GM23248 (cell line): ENCODE measurements at regions not wholly inside any gene's neighbourhood (a gene's known extent, or its start where the extent isn't known, plus 50 kb on each side); places are given as distances from the start of the nearest gene placed in this dataset.

Source experiments
- DNase-seq: peaks from one replicate; pipeline ENCODE4 v3.0.0-alpha.2; 2015
- H2AFZ ChIP-seq: fragments of 200-600 bp; sonication (generic); 2 replicates; pipeline ENCODE4 v1.6.1; 2016; ENCODE audit warnings: antibody characterized with exemption
- H3F3A ChIP-seq: fragments of 200-600 bp; sonication (generic); 2 replicates; pipeline ENCODE4 v1.6.1; 2016; ENCODE audit warnings: mild to moderate bottlenecking, antibody characterized with exemption, mixed run types; ENCODE audit not compliant: insufficient read depth
- H3K27ac ChIP-seq: fragments of 200-600 bp; sonication (generic); 2 replicates; pipeline ENCODE4 v1.5.1; 2016; ENCODE audit warnings: mild to moderate bottlenecking
- H3K27me3 ChIP-seq: fragments of 200-600 bp; sonication (generic); replicated peaks from 2 replicates; pipeline ENCODE4 v1.6.1; 2016; ENCODE audit warnings: mild to moderate bottlenecking; ENCODE audit not compliant: insufficient read depth
- H3K36me3 ChIP-seq: fragments of 200-600 bp; sonication (generic); 2 replicates; pipeline ENCODE4 v1.6.1; 2016; ENCODE audit warnings: low read depth, mild to moderate bottlenecking
- H3K4me1 ChIP-seq: fragments of 200-600 bp; sonication (generic); 2 replicates; pipeline ENCODE4 v1.6.1; 2016; ENCODE audit warnings: mild to moderate bottlenecking; ENCODE audit not compliant: insufficient read depth
- H3K4me2 ChIP-seq: fragments of 200-600 bp; sonication (generic); one replicate; pipeline ENCODE4 v1.6.1; 2016; ENCODE audit warnings: mild to moderate bottlenecking; ENCODE audit not compliant: unreplicated experiment
- H3K4me3 ChIP-seq: fragments of 200-600 bp; sonication (generic); 2 replicates; pipeline ENCODE4 v1.5.1; 2016; ENCODE audit warnings: mild to moderate bottlenecking
- H3K79me2 ChIP-seq: fragments of 200-600 bp; sonication (generic); 2 replicates; pipeline ENCODE4 v1.6.1; 2016; ENCODE audit warnings: mild to moderate bottlenecking; ENCODE audit not compliant: insufficient read depth
- H3K9ac ChIP-seq: fragments of 200-600 bp; sonication (generic); 2 replicates; pipeline ENCODE4 v1.6.1; 2016; ENCODE audit warnings: mild to moderate bottlenecking
- H3K9me2 ChIP-seq: fragments of 200-600 bp; sonication (generic); 2 replicates; pipeline ENCODE4 v1.6.1; 2016; ENCODE audit warnings: mixed run types, mild to moderate bottlenecking, moderate library complexity; ENCODE audit not compliant: insufficient read depth
- H3K9me3 ChIP-seq: fragments of 200-600 bp; sonication (generic); one replicate; pipeline ENCODE4 v1.6.1; 2017; ENCODE audit warnings: low read depth
- H4K20me1 ChIP-seq: fragments of 200-600 bp; sonication (generic); 2 replicates; pipeline ENCODE4 v1.6.0; 2016; ENCODE audit not compliant: insufficient read depth
- EZH2 ChIP-seq: fragments of 200-600 bp; sonication (generic); IDR thresholded peaks from 2 replicates; pipeline ENCODE4 v1.6.1; 2018; ENCODE audit warnings: antibody characterized with exemption, mild to moderate bottlenecking; ENCODE audit not compliant: insufficient read depth, poor library complexity, severe bottlenecking
- EZH2phosphoT487 ChIP-seq: fragments of 200-600 bp; sonication (generic); IDR thresholded peaks from 2 replicates; pipeline ENCODE4 v1.6.1; 2018; ENCODE audit warnings: antibody characterized with exemption, moderate library complexity, mild to moderate bottlenecking, low read depth; ENCODE audit not compliant: insufficient read depth
- WGBS, 2 experiments: methylation state at CpG; one replicate each; pipeline ENCODE4 v1.1.6; 2015 to 2017; ENCODE audit warnings: low lambda C conversion rate in 2 of 2, low coverage in 1 of 2; ENCODE audit errors: missing lambda C conversion rate in 2 of 2; 5-methylcytosine and 5-hydroxymethylcytosine counted together
- in situ Hi-C: fragments of 300-500 bp; cut with MboI; formaldehyde crosslinking; loops from 2 replicates; pipeline ENCODE4 v1.15.0; 2020

DNA sequence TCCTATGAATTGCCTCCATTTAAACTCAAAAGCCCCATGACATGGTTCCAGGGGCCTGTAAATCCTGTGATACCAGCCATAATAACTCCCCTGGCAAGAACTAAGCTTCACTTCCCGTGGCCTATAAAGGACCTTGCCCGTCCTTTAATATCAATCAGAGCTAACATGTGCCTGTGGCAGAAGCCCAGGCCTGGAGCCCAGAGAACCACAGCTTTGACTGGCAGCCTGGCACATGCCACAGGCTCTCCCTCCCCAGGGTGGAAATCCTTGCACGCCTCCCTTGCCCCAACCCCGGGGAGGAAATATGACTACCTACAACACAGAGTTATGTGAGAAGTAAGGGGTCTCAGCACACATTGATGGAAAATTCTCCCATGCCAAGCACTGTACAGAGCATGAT is 287.4 kb downstream of the RAB28 start:
- no peak overlapping the region for H3K27ac ChIP-seq
- in situ Hi-C loops = no loop called here
- H3F3A ChIP-seq = no peaks in the 10 kb centered on the region
- no peaks in the 10 kb centered on the region for H4K20me1 ChIP-seq
- H3K4me2 ChIP-seq = no peak overlapping the region
- no peak overlapping the region for H2AFZ ChIP-seq
- no peaks in the 10 kb centered on the region for H3K36me3 ChIP-seq
- TF ChIP-seq EZH2 (no peak), EZH2phosphoT487 (no peak)
- 76 to 81% methylated on average over 4 of the region's 4 CpGs for WGBS, 2 experiments
- H3K79me2 ChIP-seq = no peaks in the 10 kb centered on the region
- no peaks in the 10 kb centered on the region for H3K4me1 ChIP-seq
- no peaks in the 10 kb centered on the region for H3K9me3 ChIP-seq
- no peaks in the 10 kb centered on the region for H3K9me2 ChIP-seq
- no peak overlapping the region for H3K4me3 ChIP-seq
- no peak for DNase-seq
- no peak overlapping the region for H3K9ac ChIP-seq
- no peaks in the 10 kb centered on the region for H3K27me3 ChIP-seq

GRCh38 chr4:13193662-13194061 is 290.5 kb downstream of the RAB28 start:
- Histone ChIP-seq H4K20me1 (no peaks in the 10 kb centered on the region), H3K79me2 (no peaks in the 10 kb centered on the region), H3F3A (no peaks in the 10 kb centered on the region), H3K27ac (no peak overlapping the region), H3K9ac (no peak overlapping the region), H3K4me2 (no peak overlapping the region), H3K9me2 (no peaks in the 10 kb centered on the region), H3K27me3 (no peaks in the 10 kb centered on the region), H3K9me3 (no peaks in the 10 kb centered on the region), H3K36me3 (no peaks in the 10 kb centered on the region), H2AFZ (no peak overlapping the region), H3K4me3 (no peak overlapping the region), H3K4me1 (no peaks in the 10 kb centered on the region)
- no peak for TF ChIP-seq EZH2phosphoT487
- in situ Hi-C loops = no loop called here
- WGBS, 2 experiments = 69 to 78% methylated on average over 7 of the region's 7 CpGs
- DNase-seq = no peak

DNA sequence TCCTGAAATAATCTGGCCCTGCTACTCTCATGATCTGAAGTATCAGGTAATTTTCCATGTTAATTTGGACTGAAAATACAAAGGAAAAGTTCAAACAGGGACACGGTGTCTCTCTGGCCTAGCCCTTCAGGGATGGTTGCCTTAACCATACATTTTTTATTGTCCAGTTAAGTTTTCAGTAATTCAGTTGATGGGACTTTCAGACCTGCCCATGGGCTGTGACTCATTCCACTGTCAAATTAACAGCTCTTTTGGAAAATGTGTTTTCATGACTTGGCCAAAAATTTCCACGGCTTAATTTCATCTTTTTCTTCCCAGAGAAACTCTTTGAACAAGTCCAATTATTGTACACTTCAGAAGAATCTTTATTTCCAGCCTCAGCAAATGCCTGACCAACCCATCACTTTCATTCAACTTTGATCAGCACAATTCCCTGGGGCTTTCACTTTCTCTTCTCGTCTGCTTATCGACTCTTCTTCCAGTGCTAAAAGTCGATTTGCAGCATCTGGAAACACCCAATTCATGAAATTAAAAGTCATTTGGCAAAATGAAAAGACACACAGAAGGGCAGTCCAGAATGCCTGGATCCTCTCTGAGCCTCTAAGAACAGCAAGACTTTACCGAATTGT is 293.9 kb downstream of the RAB28 start:
- H2AFZ ChIP-seq = no peak overlapping the region
- no peaks in the 10 kb centered on the region for H3K9me3 ChIP-seq
- no peaks in the 10 kb centered on the region for H3F3A ChIP-seq
- 5 to 7% methylated on average over 6 of the region's 6 CpGs for WGBS, 2 experiments
- in situ Hi-C loops = no loop called here
- H3K9me2 ChIP-seq = no peaks in the 10 kb centered on the region
- DNase-seq = peak; percentile 3
- no peaks in the 10 kb centered on the region for H3K79me2 ChIP-seq
- H3K27ac ChIP-seq = no peak overlapping the region
- H3K4me3 ChIP-seq = no peak overlapping the region
- H3K27me3 ChIP-seq = no peaks in the 10 kb centered on the region
- no peak overlapping the region for H3K9ac ChIP-seq
- no peak overlapping the region for H3K4me2 ChIP-seq
- H3K36me3 ChIP-seq = no peaks in the 10 kb centered on the region
- H3K4me1 ChIP-seq = no peaks in the 10 kb centered on the region
- TF ChIP-seq EZH2 (no peak), EZH2phosphoT487 (no peak)
- H4K20me1 ChIP-seq = no peaks in the 10 kb centered on the region

DNA sequence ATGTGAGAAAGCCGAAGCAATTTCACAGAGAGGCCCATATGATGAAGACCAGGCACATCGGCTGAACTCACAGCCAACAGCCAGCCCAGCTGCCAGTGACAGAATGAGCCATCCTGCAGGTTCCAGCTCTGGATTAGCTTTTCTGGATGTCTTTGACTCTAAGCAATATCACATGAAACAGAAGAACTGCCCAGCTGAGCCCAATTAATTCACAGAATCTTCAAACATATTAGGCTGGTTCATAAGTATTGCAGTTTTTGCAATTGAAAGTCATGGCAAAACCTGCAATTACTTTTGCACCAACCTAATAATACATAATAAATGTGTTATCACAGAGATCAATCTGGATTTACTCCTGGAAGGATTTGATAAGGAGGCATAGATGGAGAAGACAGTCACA is 299.9 kb downstream of the RAB28 start:
- H3K4me3 ChIP-seq = no peak overlapping the region
- WGBS, 2 experiments = 13 to 22% methylated on average over 2 of the region's 2 CpGs
- H3K27me3 ChIP-seq = no peaks in the 10 kb centered on the region
- no peak overlapping the region for H3K27ac ChIP-seq
- no peaks in the 10 kb centered on the region for H3F3A ChIP-seq
- H2AFZ ChIP-seq = no peak overlapping the region
- no peaks in the 10 kb centered on the region for H3K4me1 ChIP-seq
- H4K20me1 ChIP-seq = no peaks in the 10 kb centered on the region
- H3K9me2 ChIP-seq = no peaks in the 10 kb centered on the region
- no peak for TF ChIP-seq EZH2phosphoT487
- TF ChIP-seq EZH2 = no peak
- in situ Hi-C loops = no loop called here
- H3K36me3 ChIP-seq = no peaks in the 10 kb centered on the region
- H3K4me2 ChIP-seq = no peak overlapping the region
- H3K9me3 ChIP-seq = no peaks in the 10 kb centered on the region
- no peaks in the 10 kb centered on the region for H3K79me2 ChIP-seq
- DNase-seq = no peak
- no peak overlapping the region for H3K9ac ChIP-seq

DNA sequence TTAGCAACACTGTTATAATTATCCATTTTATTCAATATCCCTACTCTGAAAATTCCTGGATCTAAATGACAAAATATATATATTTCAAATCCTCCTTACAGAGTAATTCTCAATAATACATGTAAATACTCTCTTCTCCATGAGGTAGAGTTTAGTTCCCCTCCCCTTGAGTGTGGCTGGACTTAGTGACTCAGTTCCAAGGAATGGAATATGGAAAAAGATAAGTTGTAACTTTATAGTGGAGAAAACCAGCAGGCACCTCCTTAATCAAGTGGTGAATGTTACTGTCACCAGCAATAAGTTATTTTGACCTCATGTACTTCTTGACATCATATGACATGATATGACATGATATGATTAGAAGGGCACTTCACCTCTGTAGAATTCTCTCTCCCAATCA is 302.0 kb downstream of the RAB28 start:
- H3K36me3 ChIP-seq = no peaks in the 10 kb centered on the region
- peak; percentile 3 for DNase-seq
- no peak for TF ChIP-seq EZH2
- no peak for TF ChIP-seq EZH2phosphoT487
- H3K4me2 ChIP-seq = no peak overlapping the region
- H3K4me3 ChIP-seq = no peak overlapping the region
- H4K20me1 ChIP-seq = no peaks in the 10 kb centered on the region
- no peaks in the 10 kb centered on the region for H3F3A ChIP-seq
- no peaks in the 10 kb centered on the region for H3K27me3 ChIP-seq
- H3K27ac ChIP-seq = no peak overlapping the region
- no peaks in the 10 kb centered on the region for H3K9me2 ChIP-seq
- in situ Hi-C loops = no loop called here
- no peaks in the 10 kb centered on the region for H3K9me3 ChIP-seq
- no peak overlapping the region for H2AFZ ChIP-seq
- no peaks in the 10 kb centered on the region for H3K79me2 ChIP-seq
- H3K9ac ChIP-seq = no peak overlapping the region
- H3K4me1 ChIP-seq = no peaks in the 10 kb centered on the region
